HepG2 (cell line): ENCODE measurements at regions not wholly inside any gene's neighbourhood (a gene's known extent, or its start where the extent isn't known, plus 50 kb on each side); places are given as distances from the start of the nearest gene placed in this dataset.

ENCODE experiments used
- ATAC-seq: fragments of 200-7000 bp; cut with Tn5 transposase; 3 replicates; pipeline ENCODE4 v1.9.1; 2020; ENCODE audit warnings: mild to moderate bottlenecking, moderate library complexity
- BruUV-seq: library from RNA; stranded (reverse); fragments of 400-500 nt; replicated peaks from 2 replicates; lab custom pipeline; 2021; lab: Mats Ljungman, UMichigan
- CTCF ChIA-PET: fragments of 300-600 bp; formaldehyde crosslinking; extraction: SDS; loops from one replicate; lab custom pipeline; 2021; ENCODE audit warnings: low total read pairs, inconsistent platforms, low intra/inter-chr PET ratio; lab: Yijun Ruan, JAX
- POLR2A ChIA-PET: fragments of 350-600 bp; sonication (Branson Sonifier 250); formaldehyde crosslinking; loops from one replicate; lab custom pipeline; 2020; ENCODE audit warnings: antibody characterized with exemption, inconsistent platforms; lab: Yijun Ruan, JAX
- DNase-seq: peaks from one replicate; pipeline ENCODE4 v3.0.0-alpha.2; 2015; ENCODE audit warnings: low spot score
- FAIRE-seq: peaks from 3 replicates; lab custom pipeline; 2011; peaks lifted over from hg19 to GRCh38; lab: Jason Lieb, UNC
- H2AFZ ChIP-seq: one replicate; pipeline ENCODE4 v1.6.1; 2011; ENCODE audit warnings: low read length, inconsistent platforms
- H3K27ac ChIP-seq: fragments of 300-600 bp; 3 replicates; pipeline ENCODE4 v1.8.0; 2011; ENCODE audit warnings: mixed run types, mild to moderate bottlenecking, mixed read lengths, low read length, inconsistent platforms; ENCODE audit not compliant: insufficient read depth; ENCODE audit errors: extremely low read length
- H3K27me3 ChIP-seq, 2 experiments: fragments of 200-600 bp in 1 of 2; 2 replicates in 1 of 2; 3 replicates in 1 of 2; pipeline versions ENCODE4 v1.6.0 to v1.8.0; 2011; ENCODE audit warnings: low read length in 2 of 2, mild to moderate bottlenecking in 2 of 2, moderate library complexity in 2 of 2, inconsistent platforms in 1 of 2; ENCODE audit not compliant: insufficient read depth in 2 of 2, control insufficient read depth in 1 of 2
- H3K36me3 ChIP-seq, 2 experiments: fragments of 200-600 bp in 1 of 2; replicated peaks in 1 of 2; 2 replicates in 1 of 2; 3 replicates in 1 of 2; pipeline versions ENCODE4 v1.5.1 to v1.8.0; 2011; ENCODE audit warnings: low read length in 2 of 2, inconsistent platforms in 1 of 2; ENCODE audit not compliant: insufficient read depth in 2 of 2, control insufficient read depth in 1 of 2
- H3K4me1 ChIP-seq: 2 replicates; pipeline ENCODE4 v1.5.1; 2012; ENCODE audit warnings: low read length, inconsistent platforms; ENCODE audit not compliant: insufficient read depth
- H3K4me2 ChIP-seq: 2 replicates; pipeline ENCODE4 v1.6.0; 2011; ENCODE audit warnings: low read depth, low read length, inconsistent platforms
- H3K4me3 ChIP-seq, 3 experiments: fragments of 200-600 bp in 1 of 3; sonication (generic), shearing (Covaris generic) in 1 of 3; replicated peaks in 1 of 3; 2 replicates each; pipeline ENCODE4 v1.5.1; 2011 to 2016; ENCODE audit warnings: low read length in 3 of 3, inconsistent platforms in 2 of 3, low read depth in 2 of 3, mild to moderate bottlenecking in 2 of 3, control low read depth in 1 of 3, mixed read lengths in 1 of 3; ENCODE audit not compliant: insufficient read depth in 1 of 3
- H3K79me2 ChIP-seq: one replicate; pipeline ENCODE4 v1.6.1; 2011; ENCODE audit warnings: low read length, inconsistent platforms; ENCODE audit not compliant: insufficient read depth
- H3K9ac ChIP-seq: 2 replicates; pipeline ENCODE4 v1.6.0; 2011; ENCODE audit warnings: mild to moderate bottlenecking, low read depth, low read length, inconsistent platforms; ENCODE audit not compliant: insufficient read depth
- H3K9me3 ChIP-seq: 2 replicates; pipeline ENCODE4 v1.5.1; 2012; ENCODE audit warnings: mild to moderate bottlenecking, low read length
- H4K20me1 ChIP-seq: 2 replicates; pipeline ENCODE4 v1.6.0; 2011; ENCODE audit warnings: inconsistent platforms, mild to moderate bottlenecking, low read length, moderate library complexity; ENCODE audit not compliant: insufficient read depth
- ATF2 ChIP-seq: sonication (generic); formaldehyde crosslinking; IDR thresholded peaks from 2 replicates; pipeline ENCODE4 v1.4.0; 2020; ENCODE audit warnings: missing genetic modification reagents
- NFE2L2 ChIP-seq: fragments of 150-350 bp; IDR thresholded peaks from 2 replicates; pipeline ENCODE4 v1.6.1; 2014; ENCODE audit warnings: low read length
- SALL2 ChIP-seq: sonication (generic); formaldehyde crosslinking; IDR thresholded peaks from 2 replicates; pipeline ENCODE4 v1.8.1; 2023; ENCODE audit warnings: mild to moderate bottlenecking, missing genetic modification reagents, inconsistent platforms
- TEAD2 ChIP-seq: sonication (generic); formaldehyde crosslinking; IDR thresholded peaks from 2 replicates; pipeline ENCODE4 v1.9.0; 2021; ENCODE audit warnings: missing genetic modification reagents
- ZNF558 ChIP-seq: sonication (generic); formaldehyde crosslinking; IDR thresholded peaks from 2 replicates; pipeline ENCODE4 v1.9.0; 2022; ENCODE audit warnings: mild to moderate bottlenecking, missing genetic modification reagents, borderline replicate concordance
- ZXDC ChIP-seq: sonication (generic); formaldehyde crosslinking; IDR thresholded peaks from 2 replicates; pipeline ENCODE4 v1.5.0; 2020; ENCODE audit warnings: mild to moderate bottlenecking, missing genetic modification reagents
- WGBS: methylation state at CpG from one replicate; pipeline ENCODE4 v1.1.6; 2017; ENCODE audit warnings: low lambda C conversion rate; 5-methylcytosine and 5-hydroxymethylcytosine counted together
- in situ Hi-C: cut with HindIII; loops from 2 replicates; pipeline ENCODE4 v1.10.0; 2017; ENCODE audit warnings: low pct_unique_long_range_greater_than_20kb; ENCODE audit not compliant: extremely low pct_ligation_motif_present
- intact Hi-C: fragments of 100-400 bp; cut with micrococcal nuclease; formaldehyde crosslinking; loops from one replicate; pipeline ENCODE4 v1.10.0; 2022; ENCODE audit not compliant: unreplicated experiment
- TF ChIP-seq, protein P1 (sequence below): sonication (generic); formaldehyde crosslinking; IDR thresholded peaks from 2 replicates; pipeline ENCODE4 v1.4.0; 2020; ENCODE audit warnings: missing genetic modification reagents
- TF ChIP-seq, protein P2 (sequence below): sonication (generic); formaldehyde crosslinking; IDR thresholded peaks from 2 replicates; pipeline ENCODE4 v1.4.0; 2020; ENCODE audit warnings: missing genetic modification reagents, borderline replicate concordance
- TF ChIP-seq, protein P3 (sequence below): sonication (generic); formaldehyde crosslinking; IDR thresholded peaks from 2 replicates; pipeline ENCODE4 v1.4.0; 2020; ENCODE audit warnings: missing genetic modification reagents
- TF ChIP-seq, protein P4 (sequence below): sonication (generic); formaldehyde crosslinking; IDR thresholded peaks from 2 replicates; pipeline ENCODE4 v1.4.0; 2020; ENCODE audit warnings: mild to moderate bottlenecking, missing genetic modification reagents

- Histone ChIP-seq H4K20me1 (no peaks in the 10 kb centered on the region), H2AFZ (no peak overlapping the region), H3K4me1 (no peaks in the 10 kb centered on the region), H3K9ac (no peak overlapping the region), H3K27me3 (no peaks in the 10 kb centered on the region), H3K36me3 (no peaks in the 10 kb centered on the region), H3K79me2 (no peaks in the 10 kb centered on the region), H3K9me3 (0 out of 2 replicates have a peak, but pooled peaks cover 7% of the 10 kb centered on the region), H3K27ac (no peak overlapping the region), H3K4me2 (no peak overlapping the region), H3K4me3 (no peak overlapping the region)
- intact Hi-C loops (no loop called here), in situ Hi-C loops (no loop called here)
- DNase-seq (no peak), FAIRE-seq (no peak), ATAC-seq (no peak)
- CTCF ChIA-PET = no interaction called here
- POLR2A ChIA-PET = no interaction called here
- 43% methylated on average over 2 of the region's 2 CpGs for WGBS
- BruUV-seq = no TSS peak
- TF ChIP-seq ZXDC (CRISPR knock-in tag) (no peak), ATF2 (CRISPR knock-in tag) (no peak), ZNF558 (no peak), NFE2L2 (no peak), TEAD2 (CRISPR knock-in tag) (no peak), SALL2 (CRISPR knock-in tag) (no peak)
- TF ChIP-seq, protein P1, sequence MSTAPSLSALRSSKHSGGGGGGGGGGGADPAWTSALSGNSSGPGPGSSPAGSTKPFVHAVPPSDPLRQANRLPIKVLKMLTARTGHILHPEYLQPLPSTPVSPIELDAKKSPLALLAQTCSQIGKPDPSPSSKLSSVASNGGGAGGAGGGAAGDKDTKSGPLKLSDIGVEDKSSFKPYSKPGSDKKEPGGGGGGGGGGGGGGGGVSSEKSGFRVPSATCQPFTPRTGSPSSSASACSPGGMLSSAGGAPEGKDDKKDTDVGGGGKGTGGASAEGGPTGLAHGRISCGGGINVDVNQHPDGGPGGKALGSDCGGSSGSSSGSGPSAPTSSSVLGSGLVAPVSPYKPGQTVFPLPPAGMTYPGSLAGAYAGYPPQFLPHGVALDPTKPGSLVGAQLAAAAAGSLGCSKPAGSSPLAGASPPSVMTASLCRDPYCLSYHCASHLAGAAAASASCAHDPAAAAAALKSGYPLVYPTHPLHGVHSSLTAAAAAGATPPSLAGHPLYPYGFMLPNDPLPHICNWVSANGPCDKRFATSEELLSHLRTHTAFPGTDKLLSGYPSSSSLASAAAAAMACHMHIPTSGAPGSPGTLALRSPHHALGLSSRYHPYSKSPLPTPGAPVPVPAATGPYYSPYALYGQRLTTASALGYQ (CRISPR knock-in tag) = no peak
- TF ChIP-seq, protein P2, sequence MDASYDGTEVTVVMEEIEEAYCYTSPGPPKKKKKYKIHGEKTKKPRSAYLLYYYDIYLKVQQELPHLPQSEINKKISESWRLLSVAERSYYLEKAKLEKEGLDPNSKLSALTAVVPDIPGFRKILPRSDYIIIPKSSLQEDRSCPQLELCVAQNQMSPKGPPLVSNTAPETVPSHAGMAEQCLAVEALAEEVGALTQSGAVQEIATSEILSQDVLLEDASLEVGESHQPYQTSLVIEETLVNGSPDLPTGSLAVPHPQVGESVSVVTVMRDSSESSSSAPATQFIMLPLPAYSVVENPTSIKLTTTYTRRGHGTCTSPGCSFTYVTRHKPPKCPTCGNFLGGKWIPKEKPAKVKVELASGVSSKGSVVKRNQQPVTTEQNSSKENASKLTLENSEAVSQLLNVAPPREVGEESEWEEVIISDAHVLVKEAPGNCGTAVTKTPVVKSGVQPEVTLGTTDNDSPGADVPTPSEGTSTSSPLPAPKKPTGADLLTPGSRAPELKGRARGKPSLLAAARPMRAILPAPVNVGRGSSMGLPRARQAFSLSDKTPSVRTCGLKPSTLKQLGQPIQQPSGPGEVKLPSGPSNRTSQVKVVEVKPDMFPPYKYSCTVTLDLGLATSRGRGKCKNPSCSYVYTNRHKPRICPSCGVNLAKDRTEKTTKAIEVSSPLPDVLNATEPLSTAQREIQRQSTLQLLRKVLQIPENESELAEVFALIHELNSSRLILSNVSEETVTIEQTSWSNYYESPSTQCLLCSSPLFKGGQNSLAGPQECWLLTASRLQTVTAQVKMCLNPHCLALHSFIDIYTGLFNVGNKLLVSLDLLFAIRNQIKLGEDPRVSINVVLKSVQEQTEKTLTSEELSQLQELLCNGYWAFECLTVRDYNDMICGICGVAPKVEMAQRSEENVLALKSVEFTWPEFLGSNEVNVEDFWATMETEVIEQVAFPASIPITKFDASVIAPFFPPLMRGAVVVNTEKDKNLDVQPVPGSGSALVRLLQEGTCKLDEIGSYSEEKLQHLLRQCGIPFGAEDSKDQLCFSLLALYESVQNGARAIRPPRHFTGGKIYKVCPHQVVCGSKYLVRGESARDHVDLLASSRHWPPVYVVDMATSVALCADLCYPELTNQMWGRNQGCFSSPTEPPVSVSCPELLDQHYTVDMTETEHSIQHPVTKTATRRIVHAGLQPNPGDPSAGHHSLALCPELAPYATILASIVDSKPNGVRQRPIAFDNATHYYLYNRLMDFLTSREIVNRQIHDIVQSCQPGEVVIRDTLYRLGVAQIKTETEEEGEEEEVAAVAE = no peak
- TF ChIP-seq, protein P3, sequence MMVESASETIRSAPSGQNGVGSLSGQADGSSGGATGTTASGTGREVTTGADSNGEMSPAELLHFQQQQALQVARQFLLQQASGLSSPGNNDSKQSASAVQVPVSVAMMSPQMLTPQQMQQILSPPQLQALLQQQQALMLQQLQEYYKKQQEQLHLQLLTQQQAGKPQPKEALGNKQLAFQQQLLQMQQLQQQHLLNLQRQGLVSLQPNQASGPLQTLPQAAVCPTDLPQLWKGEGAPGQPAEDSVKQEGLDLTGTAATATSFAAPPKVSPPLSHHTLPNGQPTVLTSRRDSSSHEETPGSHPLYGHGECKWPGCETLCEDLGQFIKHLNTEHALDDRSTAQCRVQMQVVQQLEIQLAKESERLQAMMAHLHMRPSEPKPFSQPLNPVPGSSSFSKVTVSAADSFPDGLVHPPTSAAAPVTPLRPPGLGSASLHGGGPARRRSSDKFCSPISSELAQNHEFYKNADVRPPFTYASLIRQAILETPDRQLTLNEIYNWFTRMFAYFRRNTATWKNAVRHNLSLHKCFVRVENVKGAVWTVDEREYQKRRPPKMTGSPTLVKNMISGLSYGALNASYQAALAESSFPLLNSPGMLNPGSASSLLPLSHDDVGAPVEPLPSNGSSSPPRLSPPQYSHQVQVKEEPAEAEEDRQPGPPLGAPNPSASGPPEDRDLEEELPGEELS (CRISPR knock-in tag) = no peak
- TF ChIP-seq, protein P4, sequence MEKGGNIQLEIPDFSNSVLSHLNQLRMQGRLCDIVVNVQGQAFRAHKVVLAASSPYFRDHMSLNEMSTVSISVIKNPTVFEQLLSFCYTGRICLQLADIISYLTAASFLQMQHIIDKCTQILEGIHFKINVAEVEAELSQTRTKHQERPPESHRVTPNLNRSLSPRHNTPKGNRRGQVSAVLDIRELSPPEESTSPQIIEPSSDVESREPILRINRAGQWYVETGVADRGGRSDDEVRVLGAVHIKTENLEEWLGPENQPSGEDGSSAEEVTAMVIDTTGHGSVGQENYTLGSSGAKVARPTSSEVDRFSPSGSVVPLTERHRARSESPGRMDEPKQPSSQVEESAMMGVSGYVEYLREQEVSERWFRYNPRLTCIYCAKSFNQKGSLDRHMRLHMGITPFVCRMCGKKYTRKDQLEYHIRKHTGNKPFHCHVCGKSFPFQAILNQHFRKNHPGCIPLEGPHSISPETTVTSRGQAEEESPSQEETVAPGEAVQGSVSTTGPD (CRISPR knock-in tag) = no peak
Observed at GRCh38 chr2:156087875-156088274, 244.6 kb downstream of the NR4A2 start.
